ENCODE measurements at regions not wholly inside any gene's neighbourhood (a gene's known extent, or its start where the extent isn't known, plus 50 kb on each side); places are given as distances from the start of the nearest gene placed in this dataset.

DNA sequence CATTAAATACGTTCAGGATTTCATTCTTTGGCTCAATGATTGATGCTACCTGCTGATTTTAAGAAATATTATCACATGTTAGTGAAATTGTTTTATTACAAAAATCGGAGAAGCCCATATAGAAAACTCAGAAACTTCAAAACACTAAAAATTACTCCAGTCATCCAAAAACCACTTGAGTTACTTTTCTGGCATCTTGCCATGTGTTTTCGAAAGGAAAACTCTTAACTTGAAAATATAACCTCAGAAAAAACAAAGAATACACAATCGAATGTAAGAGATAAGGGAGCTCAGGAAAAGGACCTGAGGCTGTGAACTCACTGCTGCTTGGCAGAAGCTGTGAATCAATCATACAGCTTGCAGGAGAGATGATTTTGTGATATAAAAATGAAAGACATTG lies 151.3 kb upstream of the SLITRK3 start:
- Histone ChIP-seq H3K79me2 (ENCODE audit: control insufficient read depth, insufficient read depth, low read length) (no peaks in the 10 kb centered on the region), H3K27me3 (ENCODE audit: control insufficient read depth, extremely low read depth, insufficient read depth, low read length) (no peaks in the 10 kb centered on the region), H3K9me1 (ENCODE audit: control insufficient read depth, extremely low read depth, insufficient read depth, low read length) (no peaks in the 10 kb centered on the region), H4K20me1 (ENCODE audit: control insufficient read depth, extremely low read depth, insufficient read depth, low read length) (no peaks in the 10 kb centered on the region), H3K4me2 (ENCODE audit: control insufficient read depth, extremely low read depth, insufficient read depth, low read depth, low read length) (no peak overlapping the region), H2AFZ (ENCODE audit: control insufficient read depth, low read length) (no peak overlapping the region), H3K4me1 (ENCODE audit: control insufficient read depth, extremely low read depth, insufficient read depth, low read length) (no peaks in the 10 kb centered on the region), H3K36me3 (ENCODE audit: control insufficient read depth in 2 of 2, extremely low read depth in 1 of 2, insufficient read depth in 2 of 2, low read length in 2 of 2) (no peaks in the 10 kb centered on the region), H3K4me3 (ENCODE audit: control insufficient read depth in 2 of 3, extremely low read depth in 1 of 3, insufficient read depth in 2 of 3, low read depth in 1 of 3, low read length in 3 of 3) (no peak overlapping the region), H3K9ac (ENCODE audit: control insufficient read depth, extremely low read depth, insufficient read depth, low read length) (no peak overlapping the region), H3K9me3 (ENCODE audit: control insufficient read depth, low read depth, low read length) (no peaks in the 10 kb centered on the region), H3K27ac (ENCODE audit: control insufficient read depth, insufficient read depth, low read length) (no peak overlapping the region)
- FAIRE-seq (no peak), DNase-seq (ENCODE audit: low read depth, low spot score) (no peak)
- TF ChIP-seq, protein P1, sequence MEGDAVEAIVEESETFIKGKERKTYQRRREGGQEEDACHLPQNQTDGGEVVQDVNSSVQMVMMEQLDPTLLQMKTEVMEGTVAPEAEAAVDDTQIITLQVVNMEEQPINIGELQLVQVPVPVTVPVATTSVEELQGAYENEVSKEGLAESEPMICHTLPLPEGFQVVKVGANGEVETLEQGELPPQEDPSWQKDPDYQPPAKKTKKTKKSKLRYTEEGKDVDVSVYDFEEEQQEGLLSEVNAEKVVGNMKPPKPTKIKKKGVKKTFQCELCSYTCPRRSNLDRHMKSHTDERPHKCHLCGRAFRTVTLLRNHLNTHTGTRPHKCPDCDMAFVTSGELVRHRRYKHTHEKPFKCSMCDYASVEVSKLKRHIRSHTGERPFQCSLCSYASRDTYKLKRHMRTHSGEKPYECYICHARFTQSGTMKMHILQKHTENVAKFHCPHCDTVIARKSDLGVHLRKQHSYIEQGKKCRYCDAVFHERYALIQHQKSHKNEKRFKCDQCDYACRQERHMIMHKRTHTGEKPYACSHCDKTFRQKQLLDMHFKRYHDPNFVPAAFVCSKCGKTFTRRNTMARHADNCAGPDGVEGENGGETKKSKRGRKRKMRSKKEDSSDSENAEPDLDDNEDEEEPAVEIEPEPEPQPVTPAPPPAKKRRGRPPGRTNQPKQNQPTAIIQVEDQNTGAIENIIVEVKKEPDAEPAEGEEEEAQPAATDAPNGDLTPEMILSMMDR (optimal IDR thresholded peaks at IDR 0.05 in 1 of 3, IDR thresholded peaks at IDR 0.05 in 1 of 3, conservative IDR thresholded peaks at IDR 0.05 in 1 of 3; ENCODE audit: extremely low read depth in 1 of 3, insufficient read depth in 2 of 3, low read length in 3 of 3), result no peak
- no peak for TF ChIP-seq EZH2 (IDR thresholded peaks at IDR 0.05; ENCODE audit: low read length)
- dilution Hi-C loops (cut with MboI; ENCODE audit: extremely low pct_ligation_motif_present, low sequenced_read_pairs), result no loop called here

DNA sequence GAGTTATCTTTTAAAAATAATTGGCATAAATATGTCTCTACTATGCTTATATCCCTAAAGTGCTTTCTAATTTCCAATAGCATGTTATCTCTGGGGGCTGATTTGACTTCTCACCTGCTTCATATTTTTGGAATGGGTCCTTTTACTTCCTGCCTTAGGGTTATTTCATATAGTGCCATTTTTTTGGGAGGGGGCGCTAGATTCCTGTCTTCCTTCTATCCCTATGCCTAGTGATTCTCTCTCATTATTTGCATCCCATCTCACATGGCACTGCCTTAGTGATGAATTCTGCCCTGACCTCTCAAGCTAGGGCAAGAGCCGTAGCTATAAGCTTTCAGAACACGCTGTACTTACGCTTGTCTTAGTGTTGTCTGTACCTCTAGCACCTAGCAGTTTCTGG lies 150.3 kb upstream of the SLITRK3 start:
- dilution Hi-C loops (cut with MboI; ENCODE audit: extremely low pct_ligation_motif_present, low sequenced_read_pairs), result no loop called here
- Histone ChIP-seq H3K4me2 (ENCODE audit: control insufficient read depth, extremely low read depth, insufficient read depth, low read depth, low read length) (no peak overlapping the region), H3K79me2 (ENCODE audit: control insufficient read depth, insufficient read depth, low read length) (no peaks in the 10 kb centered on the region), H3K9me3 (ENCODE audit: control insufficient read depth, low read depth, low read length) (no peaks in the 10 kb centered on the region), H2AFZ (ENCODE audit: control insufficient read depth, low read length) (no peak overlapping the region), H4K20me1 (ENCODE audit: control insufficient read depth, extremely low read depth, insufficient read depth, low read length) (no peaks in the 10 kb centered on the region), H3K36me3 (ENCODE audit: control insufficient read depth in 2 of 2, extremely low read depth in 1 of 2, insufficient read depth in 2 of 2, low read length in 2 of 2) (no peaks in the 10 kb centered on the region), H3K27me3 (ENCODE audit: control insufficient read depth, extremely low read depth, insufficient read depth, low read length) (no peaks in the 10 kb centered on the region), H3K9ac (ENCODE audit: control insufficient read depth, extremely low read depth, insufficient read depth, low read length) (no peak overlapping the region), H3K27ac (ENCODE audit: control insufficient read depth, insufficient read depth, low read length) (no peak overlapping the region), H3K4me1 (ENCODE audit: control insufficient read depth, extremely low read depth, insufficient read depth, low read length) (no peaks in the 10 kb centered on the region), H3K9me1 (ENCODE audit: control insufficient read depth, extremely low read depth, insufficient read depth, low read length) (no peaks in the 10 kb centered on the region), H3K4me3 (ENCODE audit: control insufficient read depth in 2 of 3, extremely low read depth in 1 of 3, insufficient read depth in 2 of 3, low read depth in 1 of 3, low read length in 3 of 3) (no peak overlapping the region)
- TF ChIP-seq, protein P1 (optimal IDR thresholded peaks at IDR 0.05 in 1 of 3, IDR thresholded peaks at IDR 0.05 in 1 of 3, conservative IDR thresholded peaks at IDR 0.05 in 1 of 3; ENCODE audit: extremely low read depth in 1 of 3, insufficient read depth in 2 of 3, low read length in 3 of 3), result no peak
- no peak for TF ChIP-seq EZH2 (IDR thresholded peaks at IDR 0.05; ENCODE audit: low read length)
- DNase-seq (ENCODE audit: low read depth, low spot score), result no peak
- FAIRE-seq, result no peak
